ENCODE measurements at regions not wholly inside any gene's neighbourhood (a gene's known extent, or its start where the extent isn't known, plus 50 kb on each side); places are given as distances from the start of the nearest gene placed in this dataset.

DNA sequence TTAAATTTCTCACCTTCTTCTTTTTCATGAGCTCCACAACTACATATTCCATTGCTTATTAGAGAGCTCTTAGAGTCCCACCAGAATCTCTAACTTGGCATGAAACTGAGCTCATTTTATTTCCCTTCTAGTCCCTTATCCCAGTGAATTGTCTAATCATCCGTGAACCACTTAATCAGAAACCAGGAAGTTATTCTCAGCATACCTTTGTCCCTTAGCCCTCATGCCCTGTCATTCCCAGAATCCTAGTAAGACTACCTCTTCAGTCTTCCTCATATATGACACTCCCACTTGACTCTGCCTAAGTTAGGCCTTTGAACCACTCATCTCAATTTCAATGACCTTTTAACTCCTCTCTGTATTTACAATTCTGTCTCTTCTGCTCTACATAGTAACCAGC, 93.0 kb upstream of the PAPPA start:
- in situ Hi-C loops (cut with MboI; ENCODE audit: low sequenced_read_pairs): no loop called here

- in situ Hi-C loops (cut with MboI; ENCODE audit: low sequenced_read_pairs): no loop called here
Observed at GRCh38 chr9:116061546-116062205, 91.9 kb upstream of the PAPPA start.

DNA sequence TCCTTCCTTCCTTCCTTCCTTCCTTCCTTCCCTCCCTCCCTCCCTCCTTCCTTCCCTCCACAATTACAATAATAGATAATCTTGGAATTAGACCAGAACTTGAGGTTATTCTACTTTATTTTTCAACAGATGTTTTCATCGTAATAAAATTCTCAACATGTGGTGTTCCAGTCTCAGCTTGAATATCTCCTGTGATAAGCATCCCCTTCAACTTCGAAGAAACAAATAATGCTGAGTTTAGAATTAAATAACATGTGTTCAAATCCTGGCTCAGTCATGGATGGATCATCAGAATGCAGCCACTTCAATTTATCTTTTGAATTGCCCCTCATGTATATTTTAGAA, 91.4 kb upstream of the PAPPA start:
- in situ Hi-C loops (cut with MboI; ENCODE audit: low sequenced_read_pairs): no loop called here

GRCh38 chr9:116064970-116065369, 88.6 kb upstream of the PAPPA start:
- in situ Hi-C loops (cut with MboI; ENCODE audit: low sequenced_read_pairs): no loop called here

DNA sequence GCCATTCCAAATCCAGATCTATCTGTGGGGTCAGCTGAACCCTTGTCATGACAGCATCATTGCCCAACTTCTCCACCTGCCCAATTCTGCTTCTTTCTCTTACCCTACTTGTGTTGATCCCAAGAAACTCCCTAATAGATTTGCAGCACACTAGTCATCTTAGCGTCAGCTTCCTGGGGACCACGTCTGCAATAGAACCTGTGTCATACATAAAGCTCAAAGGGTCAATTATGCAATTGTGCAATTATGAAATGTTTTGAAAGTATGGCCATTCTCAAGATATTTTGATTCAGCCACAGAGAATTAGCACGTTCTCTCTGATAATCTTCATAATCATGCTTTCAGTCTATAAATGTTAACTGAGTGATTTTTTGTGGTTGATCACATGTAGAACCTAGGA, 87.4 kb upstream of the PAPPA start:
- in situ Hi-C loops (cut with MboI; ENCODE audit: low sequenced_read_pairs): no loop called here

GRCh38 chr9:116067566-116067965, 86.0 kb upstream of the PAPPA start:
- in situ Hi-C loops (cut with MboI; ENCODE audit: low sequenced_read_pairs): no loop called here

GRCh38 chr9:116070256-116070914, 83.2 kb upstream of the PAPPA start:
- in situ Hi-C loops (cut with MboI; ENCODE audit: low sequenced_read_pairs): no loop called here

DNA sequence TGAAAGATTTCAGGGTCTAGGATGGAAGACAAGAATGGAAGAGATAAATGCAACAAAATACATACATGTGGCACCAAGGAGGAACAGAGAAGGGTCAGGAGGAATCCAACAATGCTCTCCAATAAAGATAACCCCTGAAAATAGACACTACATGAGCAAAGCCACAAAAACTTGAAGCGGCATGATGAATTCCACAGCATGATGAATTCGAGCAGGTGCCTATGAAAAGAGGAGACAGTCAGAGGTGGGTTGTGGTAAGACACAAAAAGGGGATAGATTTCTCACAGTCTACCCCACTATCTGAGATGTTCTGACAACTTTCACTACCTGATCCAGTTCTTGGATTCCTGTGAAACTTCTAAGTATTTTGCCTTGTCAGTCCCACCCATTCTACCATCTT, 81.5 kb upstream of the PAPPA start:
- in situ Hi-C loops (cut with MboI; ENCODE audit: low sequenced_read_pairs): no loop called here

DNA sequence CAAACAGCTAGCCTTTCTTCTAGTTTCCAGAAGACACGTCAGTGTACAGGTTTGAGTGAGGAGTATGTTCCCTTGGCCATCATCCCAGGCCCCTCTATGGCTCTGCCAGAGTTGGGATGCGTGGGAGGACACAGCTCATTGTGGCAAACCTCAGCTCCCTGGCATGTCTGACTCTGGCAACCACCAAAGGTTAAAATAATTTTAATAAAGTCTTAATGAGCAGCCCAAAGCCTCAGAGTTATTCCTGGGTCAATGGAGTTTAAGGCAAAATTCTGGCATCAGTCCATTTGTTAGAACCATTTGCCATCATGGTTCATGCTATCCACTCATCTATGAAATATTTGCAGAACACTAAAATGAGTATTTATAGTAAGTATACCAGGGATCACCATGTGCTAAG, 79.8 kb upstream of the PAPPA start:
- in situ Hi-C loops (cut with MboI; ENCODE audit: low sequenced_read_pairs): no loop called here

GRCh38 chr9:116074658-116075057, 78.9 kb upstream of the PAPPA start:
- in situ Hi-C loops (cut with MboI; ENCODE audit: low sequenced_read_pairs): no loop called here

GRCh38 chr9:116075191-116075590, 78.4 kb upstream of the PAPPA start:
- in situ Hi-C loops (cut with MboI; ENCODE audit: low sequenced_read_pairs): no loop called here

GRCh38 chr9:116078640-116079039, 75.0 kb upstream of the PAPPA start:
- in situ Hi-C loops (cut with MboI; ENCODE audit: low sequenced_read_pairs): no loop called here

DNA sequence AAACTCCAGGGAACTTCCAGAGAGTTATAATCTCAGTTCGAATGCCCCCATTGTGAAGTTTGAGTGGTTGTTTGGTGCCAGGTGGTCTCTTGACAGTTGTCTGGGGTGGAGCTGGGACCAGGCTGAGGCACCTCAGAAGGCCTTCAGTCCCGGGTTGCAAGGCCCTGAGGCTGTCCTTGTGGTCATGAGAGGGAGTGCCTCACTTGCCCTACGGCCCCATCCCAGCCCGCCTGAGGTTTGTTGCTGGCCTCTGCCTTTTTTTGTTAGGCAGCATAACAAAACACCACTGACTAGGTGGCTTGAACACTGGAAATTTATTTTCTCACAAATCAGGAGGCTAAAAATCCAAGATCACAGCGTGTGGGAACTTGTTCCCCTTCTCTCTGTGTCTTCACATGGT, 73.0 kb upstream of the PAPPA start:
- in situ Hi-C loops (cut with MboI; ENCODE audit: low sequenced_read_pairs): no loop called here

DNA sequence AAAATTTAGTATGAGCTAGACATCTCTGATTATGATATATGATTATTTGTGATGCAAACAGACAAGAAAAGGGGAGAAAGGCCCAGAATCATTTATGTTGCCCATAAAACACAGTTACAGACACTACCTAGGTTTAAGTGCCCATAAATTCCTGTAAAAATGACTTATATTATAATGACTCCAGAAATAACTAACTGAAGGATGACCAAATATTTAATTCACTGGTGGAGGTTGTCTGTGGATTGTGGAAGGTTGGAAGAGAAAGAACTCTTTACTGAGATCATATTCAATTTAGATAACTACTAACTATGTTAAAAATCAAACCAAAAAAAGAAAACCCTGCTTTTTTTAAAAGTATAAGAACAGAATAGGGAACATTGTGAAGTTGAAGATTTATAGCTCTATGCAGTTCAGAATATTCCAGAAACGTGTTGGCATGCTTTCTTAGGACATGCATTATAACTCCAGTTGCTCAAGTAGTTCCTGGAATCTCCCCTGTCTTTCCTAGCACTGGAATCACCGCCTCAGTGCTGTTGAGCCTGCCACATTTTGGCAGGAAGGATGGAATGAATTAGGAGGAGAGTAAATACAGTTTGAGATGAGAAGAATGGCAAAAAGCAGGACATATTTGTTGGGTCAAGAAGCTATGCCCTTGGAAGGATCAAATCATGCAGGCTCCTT, 72.0 kb upstream of the PAPPA start:
- in situ Hi-C loops (cut with MboI; ENCODE audit: low sequenced_read_pairs): no loop called here

GRCh38 chr9:116083837-116084236, 69.8 kb upstream of the PAPPA start:
- in situ Hi-C loops (cut with MboI; ENCODE audit: low sequenced_read_pairs): no loop called here

- in situ Hi-C loops (cut with MboI; ENCODE audit: low sequenced_read_pairs): no loop called here
Observed at GRCh38 chr9:116084497-116084896, 69.1 kb upstream of the PAPPA start.

- in situ Hi-C loops (cut with MboI; ENCODE audit: low sequenced_read_pairs): no loop called here
Observed at GRCh38 chr9:116087246-116087645, 66.3 kb upstream of the PAPPA start.

- in situ Hi-C loops (cut with MboI; ENCODE audit: low sequenced_read_pairs): no loop called here
Observed at GRCh38 chr9:116087751-116088194, 65.8 kb upstream of the PAPPA start.

GRCh38 chr9:116088396-116088795, 65.2 kb upstream of the PAPPA start:
- in situ Hi-C loops (cut with MboI; ENCODE audit: low sequenced_read_pairs): no loop called here

DNA sequence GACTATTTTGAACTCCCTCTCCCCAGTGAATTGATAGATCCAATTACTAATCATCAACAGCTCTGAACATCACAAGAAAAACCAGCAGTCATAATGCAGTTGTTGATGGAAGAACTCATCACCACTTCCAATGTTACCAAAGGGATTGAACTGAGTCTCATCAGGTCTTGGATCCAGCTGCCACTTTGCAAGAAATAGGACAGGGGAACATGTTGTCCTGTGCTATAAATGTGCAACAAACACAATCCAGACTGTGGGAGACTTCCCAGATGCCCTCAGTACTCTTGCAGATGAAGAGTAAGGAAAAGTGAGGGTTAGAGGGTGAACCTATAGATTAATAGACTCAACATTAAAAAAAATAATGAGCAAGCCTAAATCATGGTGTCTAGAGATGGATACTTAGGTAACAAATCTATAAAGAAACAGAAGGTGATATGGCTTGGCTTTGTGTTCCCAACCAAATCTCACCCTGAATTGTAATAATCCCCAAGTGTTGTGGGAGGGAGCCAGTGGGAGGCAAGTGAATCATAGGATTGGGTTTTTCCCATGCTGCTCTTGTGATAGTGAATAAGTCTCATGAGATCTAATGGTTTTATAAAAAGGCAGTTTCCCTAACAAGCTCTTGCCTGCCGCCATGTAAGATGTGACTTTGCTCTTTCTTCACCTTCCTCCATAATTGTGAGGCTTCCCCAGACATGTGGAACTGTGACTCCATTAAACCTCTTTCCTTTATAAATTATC, 63.4 kb upstream of the PAPPA start:
- in situ Hi-C loops (cut with MboI; ENCODE audit: low sequenced_read_pairs): no loop called here

- in situ Hi-C loops (cut with MboI; ENCODE audit: low sequenced_read_pairs): no loop called here
Observed at GRCh38 chr9:116094846-116095245, 58.7 kb upstream of the PAPPA start.

GRCh38 chr9:116095403-116095802, 58.2 kb upstream of the PAPPA start:
- in situ Hi-C loops (cut with MboI; ENCODE audit: low sequenced_read_pairs): no loop called here
